Kidney epithelial cell (primary cell): ENCODE measurements at regions not wholly inside any gene's neighbourhood (a gene's known extent, or its start where the extent isn't known, plus 50 kb on each side); places are given as distances from the start of the nearest gene placed in this dataset.

Experiments used
- DNase-seq: peaks from one replicate; pipeline ENCODE4 v3.0.0-alpha.2; 2010; ENCODE audit warnings: low read depth
- H3K27me3 ChIP-seq: 2 replicates; pipeline ENCODE4 v1.6.0; 2011; ENCODE audit warnings: low read length; ENCODE audit not compliant: control insufficient read depth, insufficient read depth
- H3K36me3 ChIP-seq: 2 replicates; pipeline ENCODE4 v1.5.1; 2011; ENCODE audit warnings: low read length; ENCODE audit not compliant: control insufficient read depth, insufficient read depth
- H3K4me3 ChIP-seq: 2 replicates; pipeline ENCODE4 v1.5.1; 2011; ENCODE audit warnings: low read depth, mild to moderate bottlenecking, control low read depth, low read length
- CTCF ChIP-seq: IDR thresholded peaks from 2 replicates; pipeline ENCODE4 v1.5.1; 2011; ENCODE audit warnings: mild to moderate bottlenecking, moderate library complexity, low read length, control low read depth, inconsistent platforms; ENCODE audit not compliant: insufficient read depth, poor library complexity, severe bottlenecking

GRCh38 chr3:53401154-53401553, 53.8 kb upstream of the DCP1A start:
- Histone ChIP-seq H3K27me3 (no peaks in the 10 kb centered on the region), H3K4me3 (no peak overlapping the region), H3K36me3 (no peaks in the 10 kb centered on the region)
- no peak for TF ChIP-seq CTCF
- DNase-seq: no peak

GRCh38 chr3:53402326-53402725, 55.0 kb upstream of the DCP1A start:
- Histone ChIP-seq H3K4me3 (no peak overlapping the region), H3K27me3 (no peaks in the 10 kb centered on the region), H3K36me3 (no peaks in the 10 kb centered on the region)
- DNase-seq: no peak
- no peak for TF ChIP-seq CTCF

GRCh38 chr3:53411371-53411770, 64.0 kb upstream of the DCP1A start:
- Histone ChIP-seq H3K27me3 (no peaks in the 10 kb centered on the region), H3K4me3 (no peak overlapping the region), H3K36me3 (no peaks in the 10 kb centered on the region)
- DNase-seq: no peak
- TF ChIP-seq CTCF: no peak

- TF ChIP-seq CTCF: no peak
- no peak for DNase-seq
- H3K36me3 ChIP-seq: no peaks in the 10 kb centered on the region
- H3K4me3 ChIP-seq: no peak overlapping the region
- H3K27me3 ChIP-seq: no peaks in the 10 kb centered on the region
Observed at GRCh38 chr3:53412953-53413352, 65.6 kb upstream of the DCP1A start.

- H3K4me3 ChIP-seq: no peak overlapping the region
- no peak for DNase-seq
- H3K36me3 ChIP-seq: no peaks in the 10 kb centered on the region
- no peak for TF ChIP-seq CTCF
- no peaks in the 10 kb centered on the region for H3K27me3 ChIP-seq
Observed at GRCh38 chr3:53416530-53416929, 69.2 kb upstream of the DCP1A start.

GRCh38 chr3:53420831-53421230, 73.5 kb upstream of the DCP1A start:
- no peak for TF ChIP-seq CTCF
- H3K4me3 ChIP-seq: no peak overlapping the region
- H3K36me3 ChIP-seq: no peaks in the 10 kb centered on the region
- DNase-seq: no peak
- H3K27me3 ChIP-seq: no peaks in the 10 kb centered on the region
